GM18502 (cell line): ENCODE measurements at regions not wholly inside any gene's neighbourhood (a gene's known extent, or its start where the extent isn't known, plus 50 kb on each side); places are given as distances from the start of the nearest gene placed in this dataset.
A peak's percentile ranks its signal among the peaks of the same experiment; 100 is the strongest.

Experiments
- ATAC-seq: cut with Tn5 transposase; IDR thresholded peaks from one replicate; pipeline ENCODE4 v1.9.1; 2021; ENCODE audit warnings: mild to moderate bottlenecking; ENCODE audit not compliant: unreplicated experiment, poor library complexity

DNA sequence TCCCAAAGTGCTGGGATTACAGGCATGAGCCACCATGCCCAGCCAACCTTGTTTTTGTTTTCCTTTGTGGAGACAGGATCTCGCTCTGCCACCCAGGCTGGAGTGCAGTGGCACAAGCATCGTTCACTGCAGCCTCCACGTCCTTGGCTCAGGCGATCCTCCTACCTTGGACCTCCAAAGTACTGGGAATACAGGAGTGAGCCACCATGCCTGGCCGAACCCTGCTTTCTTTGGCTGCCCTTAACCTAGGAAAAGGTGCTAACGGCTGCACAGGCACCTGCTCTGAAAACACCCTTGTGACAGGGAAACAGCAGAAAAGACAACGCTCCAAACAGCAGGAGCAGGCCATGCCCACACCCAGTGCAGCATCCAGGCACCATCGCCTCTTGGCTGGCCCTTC is 71.9 kb downstream of the OAT start:
- ATAC-seq: no peak

DNA sequence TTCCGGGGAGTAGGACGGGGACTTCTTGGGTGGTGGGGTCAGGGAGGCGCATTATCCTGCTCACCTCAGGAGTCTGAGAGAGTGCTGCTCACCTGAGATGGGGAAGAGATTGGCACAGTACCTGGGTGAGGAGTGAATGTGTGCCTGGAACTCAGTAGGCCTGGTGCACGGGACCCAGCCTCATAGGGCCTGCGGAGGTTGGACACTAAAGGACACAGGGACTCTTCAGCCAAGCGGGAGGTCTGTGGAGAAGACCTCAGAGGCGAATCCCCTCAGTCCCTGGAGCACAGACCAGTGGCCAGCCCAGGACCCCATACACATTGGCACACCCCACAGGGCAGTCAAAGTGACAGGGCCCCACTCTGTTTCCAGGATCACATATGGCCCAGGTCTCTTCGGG is 73.2 kb downstream of the OAT start:
- ATAC-seq: no peak

DNA sequence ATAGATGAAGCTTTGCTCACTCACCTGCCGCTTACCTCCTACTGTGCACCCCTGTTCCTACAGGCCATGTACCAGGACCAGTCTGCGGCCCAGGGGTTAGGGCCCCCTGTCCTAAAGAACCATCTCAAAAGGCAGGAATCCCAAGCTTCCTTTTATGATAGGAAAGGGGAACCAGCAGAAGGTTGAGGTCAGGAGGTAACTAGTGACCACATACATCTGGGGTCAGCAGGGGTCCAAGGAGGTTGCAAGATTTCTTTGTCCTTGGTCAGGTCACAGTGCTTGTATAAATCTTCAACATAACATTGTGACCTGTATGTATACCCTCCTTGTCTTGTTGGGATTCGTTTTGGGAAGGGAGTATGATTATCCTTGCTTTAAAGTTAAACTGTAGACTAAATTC is 73.8 kb downstream of the OAT start:
- ATAC-seq: no peak

DNA sequence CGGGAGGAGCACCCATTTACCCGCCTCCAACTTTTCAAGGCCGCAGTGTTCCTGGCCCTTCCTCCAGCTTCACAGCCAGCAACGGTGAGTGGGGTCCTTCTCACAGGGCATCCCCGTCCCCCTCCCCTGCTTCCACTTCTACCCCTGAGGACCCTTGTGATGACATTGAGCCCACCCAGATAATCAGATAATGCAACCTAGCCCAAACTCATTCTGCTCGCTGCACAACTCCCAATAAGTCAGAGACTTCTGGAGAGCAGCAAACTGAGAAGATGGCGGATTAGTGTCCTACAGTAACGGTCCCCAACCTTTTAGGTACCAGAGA is 74.5 kb downstream of the OAT start:
- no peak for ATAC-seq

DNA sequence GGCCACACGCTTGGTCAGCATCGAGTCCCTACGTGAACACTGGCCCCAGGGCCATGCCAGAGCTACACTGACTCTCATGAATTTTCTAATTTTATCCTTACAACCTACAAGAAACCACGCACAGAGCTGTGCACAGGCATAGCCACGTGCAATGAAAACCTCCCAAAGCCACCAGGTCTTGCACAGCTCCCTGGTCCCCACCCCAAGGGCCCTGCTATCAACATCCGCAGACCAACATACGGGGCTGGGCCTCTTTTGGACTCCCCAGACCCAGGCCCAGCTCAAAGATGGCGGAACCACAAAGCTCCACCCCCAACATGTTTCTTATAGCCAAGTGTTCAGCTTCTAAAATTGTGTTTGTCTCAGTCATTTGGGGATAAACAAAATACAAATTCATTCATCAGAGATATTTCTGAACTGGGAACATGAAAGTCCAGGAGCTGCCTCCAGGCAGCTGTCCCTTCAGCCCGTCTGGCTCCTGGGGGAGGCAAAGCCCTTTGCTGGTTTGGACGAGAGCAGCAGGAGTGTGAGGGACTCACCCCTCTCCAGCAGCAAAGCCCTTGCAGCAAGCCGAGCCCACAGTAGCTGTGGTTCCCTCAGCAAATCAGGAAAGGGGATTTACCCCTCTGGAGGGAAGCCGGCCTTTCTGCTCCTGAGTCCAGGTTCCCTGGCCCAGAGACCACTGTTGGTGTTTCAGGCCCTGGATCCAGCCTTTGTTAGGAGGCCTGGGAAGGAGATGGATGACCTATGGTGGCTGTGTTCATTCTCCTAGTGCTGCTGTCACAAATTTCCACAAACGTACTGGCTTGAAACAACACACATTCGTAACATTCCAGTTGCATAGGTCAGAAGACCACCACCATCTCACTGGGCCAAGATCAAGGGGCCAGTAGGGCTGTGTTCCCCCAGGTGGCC is 75.1 kb downstream of the OAT start:
- no peak for ATAC-seq

DNA sequence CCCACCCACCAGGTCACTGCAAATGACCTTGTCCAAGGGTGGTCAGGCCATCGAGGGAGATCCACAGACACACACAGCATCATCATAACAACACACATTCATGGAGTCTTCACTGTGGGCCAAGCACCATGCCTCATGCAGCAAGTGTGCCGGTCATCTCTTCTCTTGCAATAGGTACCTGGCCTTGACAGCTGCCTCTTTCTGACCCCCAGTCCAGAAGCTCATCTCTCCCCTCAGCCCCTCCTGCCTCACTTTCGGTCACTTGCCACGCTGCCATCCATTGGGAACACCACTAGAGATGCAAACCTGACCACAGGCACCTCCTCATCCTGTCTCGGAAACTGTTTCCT is 75.9 kb downstream of the OAT start:
- ATAC-seq: no peak

DNA sequence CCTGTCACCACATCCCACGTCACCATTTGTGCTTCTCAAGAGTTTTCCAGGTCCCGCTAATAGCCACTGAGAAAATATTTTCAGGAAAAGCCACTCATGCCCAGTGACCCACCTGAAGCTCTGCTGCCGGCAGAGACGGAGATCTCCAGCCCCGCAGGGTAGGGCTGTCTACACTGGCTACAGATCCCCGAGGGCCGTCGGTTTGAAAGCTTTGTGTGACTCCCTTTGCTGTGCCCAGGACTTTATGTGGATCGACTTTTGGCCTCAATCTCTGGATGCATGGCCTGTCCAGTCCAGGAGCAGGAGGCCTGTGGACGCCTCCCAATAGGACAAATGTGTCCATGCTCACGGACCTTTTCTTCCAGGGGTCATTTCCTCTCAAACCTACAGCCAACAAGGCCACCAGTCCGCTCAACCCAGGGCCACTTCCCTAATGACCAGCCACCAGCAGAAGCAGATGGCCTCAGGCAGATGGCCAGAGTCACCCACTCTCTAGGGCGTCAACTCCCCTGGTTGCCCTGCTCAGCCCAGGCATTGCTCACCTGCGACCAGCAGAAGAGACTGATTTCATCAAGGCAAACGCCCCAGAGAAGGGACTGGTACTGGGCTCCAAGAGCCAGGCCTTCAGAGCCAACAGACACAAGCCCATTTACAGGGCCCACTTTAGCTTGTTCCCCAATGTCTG is 76.4 kb downstream of the OAT start:
- ATAC-seq: no peak

DNA sequence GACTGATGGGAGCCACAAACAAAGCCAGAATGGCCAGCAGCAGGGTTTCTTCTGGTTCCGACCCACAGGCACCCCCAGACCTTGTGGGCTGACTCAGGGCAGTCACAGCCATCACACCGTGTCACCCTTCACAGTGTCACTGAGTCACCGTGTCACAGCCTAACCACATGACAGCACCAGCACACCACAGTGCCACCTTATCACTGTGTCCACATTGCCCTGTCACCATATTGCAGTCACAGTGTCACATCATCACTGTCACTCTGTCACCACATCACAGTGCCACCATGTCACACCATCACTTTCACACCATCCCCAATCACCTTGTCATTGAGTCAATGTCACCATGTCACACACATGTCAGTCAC is 77.0 kb downstream of the OAT start:
- peak; percentile 21 for ATAC-seq

DNA sequence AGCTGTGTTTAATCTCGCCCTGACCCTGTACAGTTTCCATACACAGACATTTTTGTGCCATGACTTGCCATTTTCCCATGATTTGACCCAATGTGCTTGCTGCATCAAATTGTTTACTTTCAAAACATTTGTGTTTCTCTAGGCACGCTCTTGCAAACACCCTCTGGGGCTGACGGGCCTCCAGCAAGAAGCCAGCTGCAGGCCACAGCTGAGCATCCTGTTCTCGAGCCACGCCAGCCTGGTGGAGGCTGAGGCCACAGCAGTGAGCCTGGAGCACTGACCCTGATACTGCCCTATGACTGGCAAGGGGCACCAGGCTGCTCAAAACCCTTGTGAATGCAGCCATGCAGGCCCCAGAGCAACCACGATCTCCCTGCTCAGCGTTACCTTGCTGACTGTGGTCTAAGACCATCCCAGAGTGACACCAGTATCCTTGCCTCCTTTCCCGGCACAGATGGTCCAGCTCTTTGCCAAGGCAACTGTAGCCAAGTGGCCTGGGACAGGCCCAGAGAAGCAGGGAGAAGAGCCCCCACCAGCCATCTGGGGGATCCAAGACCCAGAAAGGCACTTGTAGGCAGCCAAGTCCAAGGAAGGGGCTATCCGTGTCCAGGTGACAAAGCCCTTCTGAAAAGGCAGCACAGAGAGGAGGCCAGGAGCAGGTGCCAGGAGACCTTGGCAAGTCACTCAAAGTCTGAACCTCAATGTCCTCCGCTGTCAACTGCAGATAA is 78.5 kb downstream of the OAT start:
- ATAC-seq: no peak

DNA sequence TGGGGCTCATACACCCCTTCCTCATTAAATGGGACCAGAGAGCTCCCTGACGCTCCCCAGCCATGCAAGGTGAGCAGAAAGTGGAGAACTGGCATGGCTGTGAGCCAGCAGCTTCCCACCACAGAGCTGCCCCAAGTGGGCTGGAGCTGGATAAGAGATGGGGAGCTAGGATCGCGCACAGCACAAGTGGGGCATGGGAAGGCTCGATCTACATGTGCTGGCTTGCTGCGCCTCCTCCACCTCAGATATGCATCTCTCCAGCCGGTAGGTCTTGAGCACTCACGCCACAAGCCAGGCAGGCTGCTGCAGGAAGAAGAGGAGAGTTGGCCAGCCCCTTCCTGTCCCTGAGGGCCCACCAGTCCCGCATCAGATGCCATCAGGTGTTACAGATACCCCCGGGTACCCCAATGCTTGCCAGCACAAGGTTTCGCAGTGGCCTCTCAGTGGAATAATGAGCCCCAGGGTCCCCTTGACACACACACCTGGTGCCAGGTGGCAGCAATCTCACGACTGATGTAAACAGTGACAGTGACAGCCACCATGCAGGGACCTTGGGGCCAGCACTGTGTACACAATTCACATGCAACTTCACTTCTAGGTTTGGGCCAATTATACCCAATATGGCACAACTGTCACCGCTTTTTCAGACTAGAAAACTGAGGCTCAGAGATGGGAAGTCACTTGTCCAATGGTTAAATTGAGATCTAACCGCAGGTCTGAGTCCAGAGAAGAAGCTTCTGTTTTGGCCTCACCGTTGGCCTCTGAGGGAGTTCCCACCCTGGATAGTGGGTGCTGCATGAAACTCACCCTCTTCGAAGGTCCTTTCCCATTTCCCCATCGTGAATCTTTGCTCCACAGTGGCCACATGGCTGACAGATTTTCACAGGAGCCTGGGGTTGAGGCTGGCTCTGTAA is 79.3 kb downstream of the OAT start:
- ATAC-seq: no peak

DNA sequence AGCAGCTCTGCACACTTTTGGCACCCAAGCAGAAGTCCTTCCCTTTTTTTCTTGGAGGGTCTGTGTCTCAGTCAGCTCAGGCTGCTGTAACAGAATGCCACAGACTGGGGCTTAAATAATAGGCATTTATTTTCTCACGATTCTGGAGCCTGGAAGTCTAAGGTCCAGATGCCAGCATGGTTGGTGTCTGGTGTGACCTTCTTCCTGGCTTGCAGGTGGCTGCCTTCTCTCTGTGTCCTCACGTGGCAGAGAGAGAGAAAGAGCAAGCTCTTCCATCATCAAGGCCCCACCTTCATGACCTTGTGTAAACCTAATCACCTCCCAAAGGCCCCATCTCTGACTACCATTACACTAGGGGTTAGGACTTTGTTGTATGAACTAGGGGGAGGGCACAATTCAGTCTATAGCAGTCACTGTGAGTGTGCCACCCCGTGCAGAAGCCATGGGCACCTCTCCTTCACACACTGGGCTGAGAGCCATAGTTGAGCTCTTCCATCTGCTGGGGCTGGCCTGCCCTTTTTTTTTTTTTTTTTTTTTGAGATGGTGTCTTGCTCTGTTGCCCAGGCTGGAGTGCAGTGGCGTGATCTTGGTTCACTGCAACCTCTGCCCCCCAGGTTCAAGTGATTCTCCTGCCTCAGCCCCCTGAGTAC is 80.3 kb downstream of the OAT start:
- no peak for ATAC-seq

DNA sequence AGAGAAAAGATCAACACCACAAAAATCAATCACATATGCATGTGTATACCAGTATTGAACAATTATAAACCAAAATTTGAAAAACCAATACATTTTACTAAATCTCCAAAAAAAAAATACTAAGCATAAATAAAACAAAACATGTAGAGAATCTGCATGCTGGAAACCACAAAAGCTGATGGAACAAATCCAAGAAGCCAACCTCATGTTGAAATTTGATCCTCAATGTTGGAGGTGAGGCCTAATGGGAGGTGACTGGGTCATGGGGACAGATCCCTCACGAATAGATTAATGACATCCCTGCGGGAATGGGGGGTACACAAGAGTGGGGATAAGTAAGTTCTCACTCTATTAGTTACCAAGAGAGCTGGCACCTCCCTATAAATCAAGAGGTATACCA is 82.5 kb downstream of the OAT start:
- ATAC-seq: no peak

DNA sequence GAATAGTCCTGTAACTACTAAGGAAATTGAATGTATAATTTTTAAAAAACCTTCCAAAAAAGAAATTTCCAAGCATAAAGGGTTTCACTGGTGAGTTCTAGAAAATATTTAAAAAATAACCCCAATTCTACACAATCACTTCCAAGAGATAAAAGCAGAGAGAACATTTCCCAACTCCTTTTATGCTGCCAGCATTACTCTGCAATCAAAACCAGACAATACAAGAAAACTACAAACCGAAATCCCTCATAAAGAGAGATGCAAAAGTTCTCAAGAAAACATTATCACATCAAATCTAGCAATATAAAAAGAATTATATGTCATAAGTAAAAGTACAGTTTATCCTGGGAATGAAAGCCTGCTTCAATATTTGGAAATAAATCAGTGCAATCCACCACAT is 84.8 kb downstream of the OAT start:
- no peak for ATAC-seq

DNA sequence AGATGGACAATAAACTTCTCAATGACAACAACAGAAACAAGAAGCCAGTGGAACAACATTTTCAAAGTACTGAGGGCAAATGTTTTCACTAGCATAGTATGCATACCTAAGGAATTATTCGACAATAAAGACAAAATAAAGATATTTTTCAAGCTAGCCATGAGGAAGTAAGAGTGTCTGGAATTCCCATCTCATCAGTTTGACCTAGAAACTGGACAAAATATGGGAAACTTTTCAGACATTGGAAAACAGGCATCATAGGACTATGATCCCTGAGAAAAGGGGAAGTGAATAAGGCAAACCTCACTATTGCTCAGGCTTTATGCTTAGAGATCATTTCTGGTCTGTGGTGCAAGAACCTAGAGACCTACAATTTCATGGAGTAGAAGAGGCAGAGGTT is 86.3 kb downstream of the OAT start:
- ATAC-seq: no peak

DNA sequence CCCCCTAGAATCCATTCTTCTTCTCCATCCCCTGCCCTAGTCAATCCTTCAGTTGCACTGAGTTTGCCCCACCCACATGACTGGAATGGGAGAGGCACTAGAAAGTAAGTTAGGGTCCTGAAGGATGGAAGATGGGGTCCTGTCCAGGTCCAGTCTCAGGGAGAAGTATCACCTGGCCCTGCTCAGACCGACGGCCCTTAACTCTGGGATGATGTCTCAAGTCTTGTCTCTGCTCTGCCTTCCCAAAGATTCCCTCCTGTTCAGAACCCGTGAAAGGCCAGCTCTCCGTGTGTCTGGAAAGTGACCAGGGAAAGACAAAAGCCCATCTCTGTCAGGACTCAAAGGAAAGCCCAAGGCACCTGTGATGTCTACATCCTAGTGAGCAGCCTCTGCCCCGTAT is 88.8 kb downstream of the OAT start:
- no peak for ATAC-seq

DNA sequence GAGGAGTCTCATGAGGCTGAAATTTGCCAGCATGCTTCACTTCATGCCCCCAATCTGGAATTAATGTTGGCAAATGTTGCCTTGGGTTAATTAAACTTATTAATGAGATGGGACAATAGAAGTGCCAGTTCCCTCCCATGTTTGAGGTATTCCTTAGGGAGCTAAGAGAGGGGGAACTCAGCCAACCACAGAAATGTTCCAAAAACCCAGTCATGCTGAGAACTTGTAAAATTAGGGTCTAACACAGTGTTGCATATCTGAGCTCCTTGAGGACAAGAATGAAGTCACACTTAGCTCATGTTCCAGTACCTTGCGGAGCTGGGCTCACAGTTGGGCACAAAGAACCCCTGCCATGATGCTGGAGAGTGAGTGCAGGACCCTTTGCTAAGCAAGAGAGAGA is 89.4 kb downstream of the OAT start:
- no peak for ATAC-seq

DNA sequence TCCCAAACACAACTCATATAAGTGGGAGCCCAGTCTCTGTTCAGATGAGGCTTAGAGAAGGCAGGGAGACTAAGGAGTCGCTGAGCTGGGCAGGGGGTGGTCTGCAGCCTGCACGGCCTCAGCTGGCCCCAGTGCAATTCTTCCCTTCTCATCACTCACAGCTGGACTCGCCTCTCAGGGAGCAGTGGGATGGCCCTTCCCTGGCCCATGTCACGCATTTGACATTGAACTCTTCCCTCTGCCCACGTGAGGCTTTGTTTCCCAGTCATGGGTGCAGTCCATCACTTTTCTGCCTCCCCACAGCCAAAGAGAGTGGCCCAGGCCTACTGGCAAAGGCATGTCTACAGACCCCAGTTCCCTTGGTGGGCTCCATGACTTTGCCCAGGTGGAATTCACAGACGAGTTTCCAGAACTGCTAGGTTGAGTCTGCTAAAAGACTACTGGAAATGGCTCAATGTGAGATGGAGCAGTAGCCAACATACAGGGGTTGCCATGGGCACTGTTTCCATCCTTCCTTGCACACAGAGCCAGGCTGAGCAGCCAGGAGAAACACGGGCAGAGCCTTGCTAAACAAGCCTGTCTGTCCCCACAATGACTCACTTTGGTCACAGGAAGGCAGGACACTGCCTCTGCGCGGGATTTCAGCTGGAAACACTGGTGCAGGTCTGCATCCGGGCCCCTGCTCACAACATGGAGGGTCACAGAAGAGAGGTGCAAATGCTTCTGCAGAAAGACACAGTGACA is 90.1 kb downstream of the OAT start:
- no peak for ATAC-seq

DNA sequence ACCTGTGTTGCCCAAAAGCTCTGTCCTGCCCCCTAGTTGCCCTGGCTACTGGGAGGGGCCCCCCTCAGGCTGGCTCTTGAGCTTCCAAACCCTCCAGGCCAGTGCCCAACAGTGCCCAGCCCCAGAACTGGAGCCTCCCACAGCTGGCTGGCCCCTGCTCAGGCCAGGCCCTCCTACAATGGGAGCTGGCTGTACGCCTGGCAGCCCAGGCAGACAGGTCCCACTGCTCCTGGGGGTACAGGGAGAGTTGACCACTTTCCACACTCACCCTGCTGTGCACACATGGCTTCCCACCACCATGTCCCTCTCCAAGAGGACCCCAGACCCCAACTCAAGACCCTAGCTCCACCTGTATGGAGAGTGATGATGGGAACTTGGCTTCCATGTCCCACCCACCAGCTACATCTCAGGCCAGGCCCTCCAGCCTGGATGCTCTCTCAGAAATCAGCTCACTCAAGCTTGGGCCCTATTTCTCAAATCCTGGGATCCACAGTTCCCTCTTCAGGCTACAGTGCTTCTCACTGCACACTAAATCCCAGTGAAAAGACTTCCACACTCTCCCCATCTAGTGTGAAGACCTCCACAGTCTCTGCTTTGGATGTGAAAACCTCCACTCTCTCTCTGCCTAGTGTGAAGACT is 92.6 kb downstream of the OAT start:
- no peak for ATAC-seq

DNA sequence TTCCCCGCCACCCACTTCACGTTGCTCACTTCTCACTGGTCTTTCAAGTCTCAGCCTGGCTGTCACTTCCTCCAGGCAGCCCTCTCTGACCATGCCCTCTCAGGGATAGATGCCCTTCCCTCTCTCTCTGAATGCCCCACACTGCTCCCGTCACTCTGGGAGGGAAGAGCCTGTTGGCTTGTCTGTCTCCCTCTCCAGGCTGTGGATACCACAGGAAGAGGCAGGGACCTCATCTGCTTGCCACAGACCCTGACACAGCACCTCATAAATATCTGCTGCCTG is 93.1 kb downstream of the OAT start:
- ATAC-seq: no peak
